Body of pancreas (tissue), 4 donors: ENCODE measurements at regions not wholly inside any gene's neighbourhood (a gene's known extent, or its start where the extent isn't known, plus 50 kb on each side); places are given as distances from the start of the nearest gene placed in this dataset.

ENCODE experiments used
- CTCF ChIP-seq, 7 experiments: fragments of 450-650 bp in 4 of 7; fragments of 200-600 bp in 3 of 7; sonication (generic) in 3 of 7; IDR thresholded peaks; one replicate each; pipeline ENCODE4 v1.5.1; 2016 to 2019; ENCODE audit warnings: antibody characterized with exemption in 7 of 7
- POLR2A ChIP-seq, 3 donors: fragments of 450-650 bp; IDR thresholded peaks; one replicate each; pipeline ENCODE4 v1.6.1; 2016; ENCODE audit warnings: antibody characterized with exemption in 3 of 3, mild to moderate bottlenecking in 2 of 3

GRCh38 chr7:85376589-85376988, 189.7 kb upstream of the SEMA3D start:
- no peak for TF ChIP-seq CTCF (IDR thresholded peaks at IDR 0.05)
- TF ChIP-seq POLR2A (IDR thresholded peaks at IDR 0.05), result no peak
